ENCODE measurements at regions not wholly inside any gene's neighbourhood (a gene's known extent, or its start where the extent isn't known, plus 50 kb on each side); places are given as distances from the start of the nearest gene placed in this dataset.

- Mint-ChIP-seq H3K9me3 (peaks cover 22% of the 10 kb centered on the region), H3K27me3 (ENCODE audit: low read depth) (no peaks in the 10 kb centered on the region), H3K36me3 (ENCODE audit: low read depth) (peaks cover 18% of the 10 kb centered on the region), H3K4me3 (no peak overlapping the region), H3K4me1 (no peaks in the 10 kb centered on the region), H3K27ac (ENCODE audit: unreplicated experiment) (no peak overlapping the region)
- DNase-seq (ENCODE audit: low read depth, low spot score) = no peak
- TF ChIP-seq CTCF (conservative IDR thresholded peaks at IDR 0.05) = no peak
Observed at GRCh38 chr5:5626412-5626811, 203.9 kb downstream of the ICE1 start.

- Mint-ChIP-seq H3K4me3 (no peak overlapping the region), H3K27me3 (ENCODE audit: low read depth) (no peaks in the 10 kb centered on the region), H3K4me1 (no peaks in the 10 kb centered on the region), H3K36me3 (ENCODE audit: low read depth) (peaks cover 19% of the 10 kb centered on the region), H3K9me3 (peaks cover 22% of the 10 kb centered on the region), H3K27ac (ENCODE audit: unreplicated experiment) (no peak overlapping the region)
- no peak for DNase-seq (ENCODE audit: low read depth, low spot score)
- no peak for TF ChIP-seq CTCF (conservative IDR thresholded peaks at IDR 0.05)
Observed at GRCh38 chr5:5625491-5625890, 203.0 kb downstream of the ICE1 start.

GRCh38 chr5:5623397-5623796, 200.9 kb downstream of the ICE1 start:
- peaks cover 22% of the 10 kb centered on the region for H3K9me3 Mint-ChIP-seq
- H3K4me1 Mint-ChIP-seq = no peaks in the 10 kb centered on the region
- no peak for DNase-seq (ENCODE audit: low read depth, low spot score)
- no peaks in the 10 kb centered on the region for H3K27me3 Mint-ChIP-seq (ENCODE audit: low read depth)
- TF ChIP-seq CTCF (conservative IDR thresholded peaks at IDR 0.05) = no peak
- peaks cover 19% of the 10 kb centered on the region for H3K36me3 Mint-ChIP-seq (ENCODE audit: low read depth)
- H3K27ac Mint-ChIP-seq (ENCODE audit: unreplicated experiment) = no peak overlapping the region
- H3K4me3 Mint-ChIP-seq = no peak overlapping the region

DNA sequence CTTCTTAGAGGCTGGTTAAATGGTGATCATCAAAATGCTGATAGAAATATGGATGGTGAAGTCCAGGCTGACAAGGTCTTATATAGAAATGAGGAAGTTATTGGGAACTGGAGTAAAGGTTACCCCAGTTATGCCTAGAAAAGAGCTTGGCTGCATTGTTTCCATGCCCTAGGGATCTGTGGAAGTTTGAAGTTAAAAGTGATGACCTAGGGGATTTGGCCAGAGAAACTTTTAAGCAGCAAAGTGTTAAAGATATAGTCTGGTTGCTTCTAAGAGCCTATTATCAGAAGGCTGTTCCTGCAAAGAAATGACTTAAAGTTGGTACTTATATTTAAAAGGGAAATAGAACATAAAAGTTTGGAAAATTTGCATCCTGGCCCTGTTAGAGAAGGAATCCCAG, 200.3 kb downstream of the ICE1 start:
- H3K4me3 Mint-ChIP-seq = no peak overlapping the region
- no peak for DNase-seq (ENCODE audit: low read depth, low spot score)
- H3K27me3 Mint-ChIP-seq (ENCODE audit: low read depth) = no peaks in the 10 kb centered on the region
- H3K27ac Mint-ChIP-seq (ENCODE audit: unreplicated experiment) = no peak overlapping the region
- peaks cover 19% of the 10 kb centered on the region for H3K36me3 Mint-ChIP-seq (ENCODE audit: low read depth)
- TF ChIP-seq CTCF (conservative IDR thresholded peaks at IDR 0.05) = no peak
- no peaks in the 10 kb centered on the region for H3K4me1 Mint-ChIP-seq
- H3K9me3 Mint-ChIP-seq = peaks cover 22% of the 10 kb centered on the region

DNA sequence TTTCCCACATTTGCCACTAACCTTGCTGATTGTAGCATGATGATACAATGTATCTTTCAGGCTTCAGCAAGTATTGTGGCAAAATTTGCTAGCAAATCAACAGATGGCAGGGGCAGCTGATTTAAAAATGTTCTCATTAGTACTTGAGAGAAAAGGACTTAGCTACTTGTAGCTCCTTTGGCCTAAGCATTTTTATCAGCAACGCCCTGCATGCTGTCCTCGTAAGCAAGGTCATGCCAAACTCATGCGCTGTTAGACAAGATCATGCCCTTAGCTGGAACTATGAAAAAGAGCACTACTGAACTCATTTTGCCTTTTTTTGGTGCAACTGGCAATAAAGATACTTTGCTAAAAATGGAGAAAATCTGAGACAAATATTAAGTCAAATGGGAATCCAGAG, 197.1 kb downstream of the ICE1 start:
- no peak overlapping the region for H3K4me3 Mint-ChIP-seq
- peaks cover 18% of the 10 kb centered on the region for H3K36me3 Mint-ChIP-seq (ENCODE audit: low read depth)
- no peaks in the 10 kb centered on the region for H3K4me1 Mint-ChIP-seq
- no peaks in the 10 kb centered on the region for H3K27me3 Mint-ChIP-seq (ENCODE audit: low read depth)
- H3K9me3 Mint-ChIP-seq = peaks cover 18% of the 10 kb centered on the region
- TF ChIP-seq CTCF (conservative IDR thresholded peaks at IDR 0.05) = no peak
- no peak for DNase-seq (ENCODE audit: low read depth, low spot score)
- H3K27ac Mint-ChIP-seq (ENCODE audit: unreplicated experiment) = no peak overlapping the region

DNA sequence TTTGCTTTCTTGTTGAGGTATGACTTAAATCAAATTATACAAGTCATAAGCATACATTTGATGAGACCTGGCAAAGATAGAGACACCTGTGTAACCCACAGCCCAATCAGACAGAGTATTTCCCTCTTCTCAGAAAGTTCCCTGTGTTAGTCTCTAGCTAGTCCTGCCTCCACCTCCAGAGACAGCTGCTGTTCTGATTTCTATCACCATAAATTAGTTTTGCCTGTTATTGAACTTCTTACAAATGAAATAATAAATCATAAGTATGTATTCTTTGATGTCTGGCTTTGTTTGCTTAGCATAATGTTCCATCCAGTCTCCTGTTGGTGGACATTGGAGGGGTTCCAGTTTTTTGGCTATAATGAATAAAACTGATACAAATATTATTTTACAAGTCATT, 194.5 kb downstream of the ICE1 start:
- no peaks in the 10 kb centered on the region for H3K27me3 Mint-ChIP-seq (ENCODE audit: low read depth)
- H3K27ac Mint-ChIP-seq (ENCODE audit: unreplicated experiment) = no peak overlapping the region
- no peak for TF ChIP-seq CTCF (conservative IDR thresholded peaks at IDR 0.05)

More for the DNA sequence above, 194.5 kb downstream of the ICE1 start:
- DNase-seq (ENCODE audit: low read depth, low spot score) = no peak
- Mint-ChIP-seq H3K9me3 (peaks cover 7% of the 10 kb centered on the region), H3K4me1 (no peaks in the 10 kb centered on the region), H3K36me3 (ENCODE audit: low read depth) (peaks cover 6% of the 10 kb centered on the region), H3K4me3 (no peak overlapping the region)
